ENCODE measurements at regions not wholly inside any gene's neighbourhood (a gene's known extent, or its start where the extent isn't known, plus 50 kb on each side); places are given as distances from the start of the nearest gene placed in this dataset.

DNA sequence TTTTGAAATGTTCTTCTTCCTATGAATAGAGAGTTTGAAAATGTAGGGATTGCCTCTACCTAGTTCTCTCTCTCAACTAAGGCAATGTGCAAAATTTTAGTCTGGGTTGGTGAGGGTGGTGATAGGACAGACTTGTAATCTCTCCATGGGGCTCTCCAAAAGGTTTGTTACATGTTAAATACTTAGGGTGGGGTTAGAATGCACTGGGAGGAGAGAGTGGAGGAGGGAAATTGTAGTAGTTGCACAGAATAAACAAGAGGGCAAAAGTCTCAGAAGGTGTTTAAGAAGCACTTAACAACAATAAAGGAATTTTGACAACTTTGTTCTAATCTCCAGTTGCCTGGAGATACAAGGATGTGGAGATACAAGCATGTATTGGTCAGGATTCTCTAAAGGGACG is 230.4 kb downstream of the NECTIN3 start:
- H4K8ac ChIP-seq (ENCODE audit: extremely low read depth, insufficient read depth, low read length), result no peak overlapping the region
- ChIA-PET POLR2A (ENCODE audit: partially characterized antibody) (no interaction called here), CTCF (ENCODE audit: partially characterized antibody) (no interaction called here)
- no peaks in the 10 kb centered on the region for H3K79me2 ChIP-seq (ENCODE audit: control insufficient read depth in 1 of 2, insufficient read depth in 2 of 2, low read length in 2 of 2)
- no peak overlapping the region for H3K18ac ChIP-seq (ENCODE audit: extremely low read depth, low read length)
- H2BK15ac ChIP-seq (ENCODE audit: low read length), result no peak overlapping the region
- H3K14ac ChIP-seq (ENCODE audit: insufficient read length), result no peak overlapping the region
- no peak overlapping the region for H2AK5ac ChIP-seq (ENCODE audit: low read depth, low read length)
- H3K79me1 ChIP-seq (ENCODE audit: low read depth, low read length), result no peaks in the 10 kb centered on the region
- H3K23ac ChIP-seq (ENCODE audit: insufficient read length), result no peak overlapping the region
- H2BK120ac ChIP-seq (replicated peaks; ENCODE audit: low read depth, low read length), result no peak overlapping the region
- no peak overlapping the region for H3K4me3 ChIP-seq (ENCODE audit: extremely low read depth in 1 of 4, insufficient read depth in 2 of 4, low read depth in 3 of 4, low read length in 4 of 4)
- DNase-seq (ENCODE audit: low read depth in 1 of 2, low spot score in 2 of 2) (no peak), FAIRE-seq (no peak)
- H3K56ac ChIP-seq (replicated peaks; ENCODE audit: insufficient read length, low read depth, low read length), result no peak overlapping the region
- H3K36me3 ChIP-seq (ENCODE audit: control insufficient read depth in 2 of 4, insufficient read depth in 4 of 4, low read length in 3 of 4), result no peaks in the 10 kb centered on the region
- H4K91ac ChIP-seq (replicated peaks; ENCODE audit: insufficient read length, low read length), result no peak overlapping the region
- H3K9ac ChIP-seq (replicated peaks in 1 of 4; ENCODE audit: extremely low read depth in 1 of 4, low read depth in 3 of 4, low read length in 3 of 4), result no peak overlapping the region
- H2BK20ac ChIP-seq (ENCODE audit: low read length), result no peak overlapping the region
- no peak overlapping the region for H3K4ac ChIP-seq (replicated peaks; ENCODE audit: insufficient read length, low read depth, low read length)
- H2AFZ ChIP-seq (ENCODE audit: low read length), result no peak overlapping the region
- H4K20me1 ChIP-seq (replicated peaks in 1 of 2; ENCODE audit: control insufficient read depth in 1 of 2, insufficient read depth in 2 of 2, low read length in 2 of 2), result no peaks in the 10 kb centered on the region
- 87% methylated on average over 1 of the region's 1 CpG; no CpG with 5 or more reads in 1 of the 2 experiments for WGBS, 2 experiments (ENCODE audit: extremely low coverage in 1 of 2, insufficient coverage in 1 of 2, insufficient read length in 1 of 2, insufficient replicate concordance in 2 of 2, low coverage in 1 of 2, low lambda C conversion rate in 2 of 2, missing lambda C conversion rate in 1 of 2)
- no peak overlapping the region for H3K27ac ChIP-seq (ENCODE audit: low read depth, low read length)
- H3K9me3 ChIP-seq (ENCODE audit: insufficient read depth in 2 of 2, low read depth in 1 of 2, low read length in 1 of 2), result no peaks in the 10 kb centered on the region
- no peak overlapping the region for H4K5ac ChIP-seq (ENCODE audit: insufficient read length, low read depth, low read length)
- no peak overlapping the region for H2BK5ac ChIP-seq (ENCODE audit: low read depth, low read length)
- H3K4me1 ChIP-seq (replicated peaks in 1 of 4; ENCODE audit: control insufficient read depth in 3 of 4, insufficient read depth in 4 of 4, low read length in 3 of 4), result no peaks in the 10 kb centered on the region
- no peaks in the 10 kb centered on the region for H3K27me3 ChIP-seq (replicated peaks in 1 of 4; ENCODE audit: control insufficient read depth in 3 of 4, extremely low read depth in 1 of 4, insufficient read depth in 3 of 4, low read length in 3 of 4)
- no peak overlapping the region for H2BK12ac ChIP-seq (ENCODE audit: low read depth, low read length)
- no peak for TF ChIP-seq SIN3A (conservative IDR thresholded peaks at IDR 0.05 in 1 of 2, IDR thresholded peaks at IDR 0.05 in 1 of 2; ENCODE audit: low read depth in 1 of 2, low read length in 2 of 2)
- no peak for TF ChIP-seq KDM4A (IDR thresholded peaks at IDR 0.05; ENCODE audit: low read depth, low read length, severe bottlenecking)
- no peak for TF ChIP-seq CTCF (IDR thresholded peaks at IDR 0.05; ENCODE audit: control extremely low read depth in 1 of 3, insufficient read depth in 1 of 3, low read depth in 1 of 3, low read length in 3 of 3)
- TF ChIP-seq ATF2 (IDR thresholded peaks at IDR 0.05; ENCODE audit: low read length), result no peak
- TF ChIP-seq HDAC6 (IDR thresholded peaks at IDR 0.05; ENCODE audit: low read depth, low read length), result no peak
- no peak for TF ChIP-seq RNF2 (IDR thresholded peaks at IDR 0.05; ENCODE audit: borderline replicate concordance, low read depth, low read length, missing control alignments, poor library complexity, severe bottlenecking)
- no peak for TF ChIP-seq GTF2F1 (IDR thresholded peaks at IDR 0.05; ENCODE audit: borderline replicate concordance, low read depth, low read length)
- TF ChIP-seq, protein P1, sequence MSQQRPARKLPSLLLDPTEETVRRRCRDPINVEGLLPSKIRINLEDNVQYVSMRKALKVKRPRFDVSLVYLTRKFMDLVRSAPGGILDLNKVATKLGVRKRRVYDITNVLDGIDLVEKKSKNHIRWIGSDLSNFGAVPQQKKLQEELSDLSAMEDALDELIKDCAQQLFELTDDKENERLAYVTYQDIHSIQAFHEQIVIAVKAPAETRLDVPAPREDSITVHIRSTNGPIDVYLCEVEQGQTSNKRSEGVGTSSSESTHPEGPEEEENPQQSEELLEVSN (IDR thresholded peaks at IDR 0.05), result no peak
- TF ChIP-seq TEAD4 (IDR thresholded peaks at IDR 0.05; ENCODE audit: low read depth, low read length), result no peak
- H3K23me2 ChIP-seq (ENCODE audit: low read depth, low read length), result no peaks in the 10 kb centered on the region
- no peak overlapping the region for H3K4me2 ChIP-seq (ENCODE audit: insufficient read depth in 1 of 2, low read depth in 2 of 2, low read length in 2 of 2)

Data from H1 (cell line).